Testis (tissue), 2 donors: ENCODE measurements at regions not wholly inside any gene's neighbourhood (a gene's known extent, or its start where the extent isn't known, plus 50 kb on each side); places are given as distances from the start of the nearest gene placed in this dataset.
"Not testable (repeated sequence)": the region's sequence is repeated elsewhere in the genome, so short reads cannot be mapped to it uniquely, and the experiment has no call there.

ENCODE experiments used
- DNase-seq: peaks from one replicate; pipeline ENCODE4 v3.0.0-alpha.2; 2019
- H3K27ac ChIP-seq, 2 donors: fragments of 200-600 bp; sonication (generic); one replicate each; pipeline ENCODE4 v1.5.1; 2019
- H3K27me3 ChIP-seq: fragments of 200-600 bp; sonication (generic); one replicate; pipeline ENCODE4 v1.5.1; 2019
- H3K36me3 ChIP-seq: fragments of 200-600 bp; sonication (generic); one replicate; pipeline ENCODE4 v1.5.1; 2017; ENCODE audit warnings: low read depth; ENCODE audit errors: missing control alignments
- H3K4me1 ChIP-seq: fragments of 200-600 bp; sonication (generic); one replicate; pipeline ENCODE4 v1.5.1; 2019
- H3K4me3 ChIP-seq, 2 donors: fragments of 200-600 bp; sonication (generic); one replicate each; pipeline ENCODE4 v1.5.1; 2017 to 2019
- H3K9me3 ChIP-seq: fragments of 200-600 bp; sonication (generic); one replicate; pipeline ENCODE4 v1.5.1; 2017
- POLR2A ChIP-seq: fragments of 450-650 bp; IDR thresholded peaks from one replicate; pipeline ENCODE4 v1.6.1; 2017; ENCODE audit warnings: antibody characterized with exemption, mild to moderate bottlenecking, moderate library complexity
- WGBS, 2 donors: methylation state at CpG; one replicate each; pipeline ENCODE4 v1.1.5; 2018; 5-methylcytosine and 5-hydroxymethylcytosine counted together
- intact Hi-C: fragments of 100-400 bp; cut with DNase I; formaldehyde crosslinking; loops from one replicate; pipeline ENCODE4 v1.15.1; 2023; ENCODE audit warnings: low total_unique reads
- TF ChIP-seq, protein P1 (sequence below), 3 experiments: fragments of 450-650 bp in 2 of 3; fragments of 200-600 bp in 1 of 3; sonication (generic) in 1 of 3; IDR thresholded peaks; one replicate each; pipeline ENCODE4 v1.5.1; 2016 to 2019; ENCODE audit warnings: antibody characterized with exemption in 3 of 3, mild to moderate bottlenecking in 2 of 3, moderate library complexity in 1 of 3

DNA sequence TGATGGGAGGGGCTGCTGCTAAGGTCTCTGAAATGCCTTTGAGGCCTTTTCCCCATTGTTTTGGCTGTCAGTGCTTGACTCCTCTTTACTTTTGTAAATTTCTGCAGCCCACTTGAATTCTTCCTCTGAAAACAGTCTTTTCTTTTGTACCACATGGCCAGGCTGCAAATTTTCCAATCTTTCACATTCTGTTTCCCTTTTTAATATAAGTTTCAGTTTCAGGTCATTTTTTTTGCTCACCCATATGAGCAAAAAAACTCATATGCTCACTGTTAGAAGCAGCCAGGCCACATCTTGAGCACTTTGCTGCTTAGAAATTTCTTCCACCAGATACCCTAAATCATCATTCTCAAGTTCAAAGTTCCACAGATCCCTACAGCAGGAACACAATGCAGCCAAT is 234.6 kb upstream of the ADRA1B start:
- H3K27ac ChIP-seq, result no peak overlapping the region
- no peak overlapping the region for H3K4me3 ChIP-seq
- DNase-seq, result no peak
- TF ChIP-seq, protein P1, sequence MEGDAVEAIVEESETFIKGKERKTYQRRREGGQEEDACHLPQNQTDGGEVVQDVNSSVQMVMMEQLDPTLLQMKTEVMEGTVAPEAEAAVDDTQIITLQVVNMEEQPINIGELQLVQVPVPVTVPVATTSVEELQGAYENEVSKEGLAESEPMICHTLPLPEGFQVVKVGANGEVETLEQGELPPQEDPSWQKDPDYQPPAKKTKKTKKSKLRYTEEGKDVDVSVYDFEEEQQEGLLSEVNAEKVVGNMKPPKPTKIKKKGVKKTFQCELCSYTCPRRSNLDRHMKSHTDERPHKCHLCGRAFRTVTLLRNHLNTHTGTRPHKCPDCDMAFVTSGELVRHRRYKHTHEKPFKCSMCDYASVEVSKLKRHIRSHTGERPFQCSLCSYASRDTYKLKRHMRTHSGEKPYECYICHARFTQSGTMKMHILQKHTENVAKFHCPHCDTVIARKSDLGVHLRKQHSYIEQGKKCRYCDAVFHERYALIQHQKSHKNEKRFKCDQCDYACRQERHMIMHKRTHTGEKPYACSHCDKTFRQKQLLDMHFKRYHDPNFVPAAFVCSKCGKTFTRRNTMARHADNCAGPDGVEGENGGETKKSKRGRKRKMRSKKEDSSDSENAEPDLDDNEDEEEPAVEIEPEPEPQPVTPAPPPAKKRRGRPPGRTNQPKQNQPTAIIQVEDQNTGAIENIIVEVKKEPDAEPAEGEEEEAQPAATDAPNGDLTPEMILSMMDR (IDR thresholded peaks at IDR 0.05), result no peak
- TF ChIP-seq POLR2A, result no peak
- H3K4me1 ChIP-seq, result no peaks in the 10 kb centered on the region
- intact Hi-C loops, result no loop called here
- no peaks in the 10 kb centered on the region for H3K36me3 ChIP-seq
- H3K27me3 ChIP-seq, result no peaks in the 10 kb centered on the region
- no peaks in the 10 kb centered on the region for H3K9me3 ChIP-seq

DNA sequence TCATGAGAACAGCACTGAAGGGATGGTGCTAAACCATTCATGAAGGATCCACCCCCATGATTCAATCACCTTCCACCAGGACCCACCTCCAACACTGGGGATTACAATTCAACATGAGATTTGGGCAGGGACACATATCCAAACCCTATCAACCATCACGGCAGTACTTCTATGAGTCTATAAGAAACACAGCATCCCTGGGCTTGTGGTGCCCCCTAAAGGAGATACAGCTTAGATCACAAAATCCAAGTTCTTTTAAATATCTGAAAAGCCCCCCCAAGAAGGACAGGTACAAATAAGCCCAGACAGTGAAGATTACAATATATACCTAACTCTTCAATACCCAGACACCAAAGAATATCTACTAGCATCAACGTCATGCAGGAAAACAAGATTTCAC is 233.7 kb upstream of the ADRA1B start:
- Histone ChIP-seq H3K4me3 (no peak overlapping the region), H3K4me1 (no peaks in the 10 kb centered on the region), H3K27me3 (no peaks in the 10 kb centered on the region), H3K36me3 (no peaks in the 10 kb centered on the region), H3K9me3 (no peaks in the 10 kb centered on the region), H3K27ac (no peak overlapping the region)
- 65 to 66% methylated on average over 2 of the region's 2 CpGs for WGBS, 2 donors
- intact Hi-C loops, result no loop called here
- no peak for DNase-seq
- TF ChIP-seq, protein P1 (IDR thresholded peaks at IDR 0.05), result no peak
- no peak for TF ChIP-seq POLR2A

DNA sequence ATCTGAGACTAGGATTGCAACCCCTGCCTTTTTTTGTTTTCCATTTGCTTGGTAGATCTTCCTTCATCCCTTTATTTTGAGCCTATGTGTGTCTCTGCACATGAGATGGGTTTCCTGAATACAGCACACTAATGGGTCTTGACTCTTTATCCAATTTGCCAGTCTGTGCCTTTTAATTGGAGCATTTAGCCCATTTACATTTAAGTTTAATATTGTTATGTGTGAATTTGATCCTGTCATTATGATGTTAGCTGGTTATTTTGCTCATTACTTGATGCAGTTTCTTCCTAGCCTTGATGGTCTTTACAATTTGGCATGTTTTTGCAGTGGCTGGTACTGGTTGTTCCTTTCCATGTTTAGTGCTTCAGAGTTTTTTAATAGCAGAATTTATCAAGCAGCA is 228.4 kb upstream of the ADRA1B start:
- H3K4me1 ChIP-seq, H3K27ac ChIP-seq, DNase-seq, H3K4me3 ChIP-seq, H3K9me3 ChIP-seq, intact Hi-C loops, H3K27me3 ChIP-seq, H3K36me3 ChIP-seq: not testable (repeated sequence)

DNA sequence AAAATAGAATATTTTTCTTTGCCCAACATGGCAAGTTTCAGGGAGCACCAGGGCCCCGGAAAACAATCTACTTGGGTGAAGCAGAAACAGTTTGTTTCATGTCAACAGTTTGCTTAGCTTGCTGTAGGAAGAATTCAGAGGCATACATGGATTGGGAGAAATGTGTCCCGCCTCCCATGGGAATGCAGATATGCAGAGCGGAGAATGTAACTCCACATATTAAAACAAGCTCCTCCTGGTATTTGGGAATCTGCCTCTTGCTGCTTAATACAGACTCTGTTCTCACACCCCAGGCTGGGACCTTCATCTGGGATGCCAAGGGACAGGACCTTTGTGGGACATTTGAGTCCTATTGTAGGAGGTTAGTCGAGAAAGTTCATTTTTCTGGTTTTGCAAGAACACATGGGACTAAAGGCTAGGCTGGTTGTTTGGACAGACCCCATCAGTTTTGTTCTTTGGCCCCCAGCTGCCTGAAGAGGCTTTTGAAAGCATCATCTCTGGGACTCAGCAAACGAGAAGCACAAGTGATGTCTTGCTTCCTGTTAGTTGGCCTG is 220.5 kb upstream of the ADRA1B start:
- Histone ChIP-seq H3K9me3 (no peaks in the 10 kb centered on the region), H3K36me3 (no peaks in the 10 kb centered on the region), H3K4me1 (no peaks in the 10 kb centered on the region), H3K27me3 (no peaks in the 10 kb centered on the region), H3K4me3 (no peak overlapping the region), H3K27ac (no peak overlapping the region)
- intact Hi-C loops, result no loop called here
- TF ChIP-seq POLR2A, result no peak
- WGBS, 2 donors, result 60 to 68% methylated on average over 5 of the region's 5 CpGs
- no peak for DNase-seq

- no peak overlapping the region for H3K27ac ChIP-seq
- H3K27me3 ChIP-seq, result no peaks in the 10 kb centered on the region
- no peaks in the 10 kb centered on the region for H3K4me1 ChIP-seq
- H3K9me3 ChIP-seq, result no peaks in the 10 kb centered on the region
- intact Hi-C loops, result no loop called here
- H3K4me3 ChIP-seq, result no peak overlapping the region
- TF ChIP-seq, protein P1 (IDR thresholded peaks at IDR 0.05), result no peak
- TF ChIP-seq POLR2A, result no peak
- no peaks in the 10 kb centered on the region for H3K36me3 ChIP-seq
- DNase-seq, result no peak
Observed at GRCh38 chr5:159697530-159697929, 218.8 kb upstream of the ADRA1B start.

DNA sequence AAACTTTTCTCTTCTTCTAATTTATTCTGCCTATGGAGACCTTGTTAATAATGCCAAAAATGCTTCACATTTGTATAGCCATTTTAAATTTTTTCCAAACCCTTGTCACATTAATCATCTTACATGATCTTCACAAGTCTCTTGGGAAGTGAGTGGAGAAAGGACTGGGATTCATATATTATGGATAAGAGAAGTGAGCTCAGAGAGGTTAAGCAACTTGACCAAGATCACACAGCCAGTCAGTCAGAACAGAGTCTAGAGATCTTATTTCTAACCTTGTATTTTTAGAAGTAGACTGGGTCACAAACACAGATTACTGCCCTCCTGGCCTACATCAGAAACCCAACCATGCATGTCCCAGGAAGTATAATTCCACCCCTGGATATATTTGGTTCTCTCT is 218.0 kb upstream of the ADRA1B start:
- TF ChIP-seq POLR2A, result no peak
- TF ChIP-seq, protein P1 (IDR thresholded peaks at IDR 0.05), result no peak
- intact Hi-C loops, result no loop called here
- DNase-seq, result no peak
- H3K4me1 ChIP-seq, result no peaks in the 10 kb centered on the region
- H3K27me3 ChIP-seq, result no peaks in the 10 kb centered on the region
- no peak overlapping the region for H3K4me3 ChIP-seq
- no peaks in the 10 kb centered on the region for H3K36me3 ChIP-seq
- H3K27ac ChIP-seq, result no peak overlapping the region
- no peaks in the 10 kb centered on the region for H3K9me3 ChIP-seq
